SK-N-SH treated with all-trans-retinoic acid at 6 μM for 48 hours (cell line): ENCODE measurements at regions not wholly inside any gene's neighbourhood (a gene's known extent, or its start where the extent isn't known, plus 50 kb on each side); places are given as distances from the start of the nearest gene placed in this dataset.
A peak's percentile ranks its signal among the peaks of the same experiment; 100 is the strongest.

Experiments used
- ATAC-seq: fragments of 200-7000 bp; cut with Tn5 transposase; 3 replicates; pipeline ENCODE4 v1.9.1; 2020; ENCODE audit warnings: mild to moderate bottlenecking, moderate library complexity
- ARNTL ChIP-seq: fragments of 450-650 bp; formaldehyde crosslinking; IDR thresholded peaks from 2 replicates; pipeline ENCODE4 v1.5.0; 2020; ENCODE audit warnings: low read depth, mild to moderate bottlenecking, moderate library complexity, borderline replicate concordance
- BACH2 ChIP-seq: fragments of 250-450 bp; sonication (Bioruptor Pico); IDR thresholded peaks from 2 replicates; pipeline ENCODE4 v1.9.0; 2021; ENCODE audit warnings: mild to moderate bottlenecking, borderline replicate concordance
- CSDC2 ChIP-seq: fragments of 250-450 bp; sonication (Bioruptor Pico); IDR thresholded peaks from 2 replicates; pipeline ENCODE4 v1.5.0; 2020; ENCODE audit warnings: mild to moderate bottlenecking, moderate library complexity
- ISL1 ChIP-seq: fragments of 250-450 bp; sonication (Bioruptor Pico); IDR thresholded peaks from 2 replicates; pipeline ENCODE4 v2.1.2; 2022; ENCODE audit warnings: mild to moderate bottlenecking, moderate library complexity
- OSR1 ChIP-seq: fragments of 250-450 bp; sonication (Bioruptor Pico); IDR thresholded peaks from 2 replicates; pipeline ENCODE4 v1.8.0; 2022; ENCODE audit warnings: moderate library complexity, mild to moderate bottlenecking, inconsistent platforms
- PPARA ChIP-seq: fragments of 250-450 bp; sonication (Bioruptor Pico); IDR thresholded peaks from 2 replicates; pipeline ENCODE4 v1.5.0; 2020; ENCODE audit warnings: mild to moderate bottlenecking, borderline replicate concordance
- RARB ChIP-seq: fragments of 250-450 bp; sonication (Bioruptor Pico); IDR thresholded peaks from 2 replicates; pipeline ENCODE4 v1.8.0; 2021; ENCODE audit warnings: mild to moderate bottlenecking, moderate library complexity
- SNAI2 ChIP-seq: fragments of 250-450 bp; sonication (Bioruptor Pico); IDR thresholded peaks from 2 replicates; pipeline ENCODE4 v1.5.0; 2020; ENCODE audit warnings: mild to moderate bottlenecking, moderate library complexity
- TCF4 ChIP-seq: fragments of 250-450 bp; sonication (Bioruptor Pico); IDR thresholded peaks from 2 replicates; pipeline ENCODE4 v1.8.0; 2021; ENCODE audit warnings: mild to moderate bottlenecking, moderate library complexity, borderline replicate concordance
- TOX ChIP-seq: fragments of 250-450 bp; sonication (Bioruptor Pico); IDR thresholded peaks from 2 replicates; pipeline ENCODE4 v1.8.0; 2021; ENCODE audit warnings: mild to moderate bottlenecking, moderate library complexity, borderline replicate concordance
- ZC3H10 ChIP-seq: fragments of 250-450 bp; sonication (Bioruptor Pico); IDR thresholded peaks from 2 replicates; pipeline ENCODE4 v1.5.1; 2021; ENCODE audit warnings: mild to moderate bottlenecking, moderate library complexity
- ZFP3 ChIP-seq: fragments of 250-450 bp; sonication (Bioruptor Pico); IDR thresholded peaks from 2 replicates; pipeline ENCODE4 v1.5.0; 2020; ENCODE audit warnings: mild to moderate bottlenecking, moderate library complexity
- ZFP30 ChIP-seq: fragments of 450-650 bp; formaldehyde crosslinking; IDR thresholded peaks from 2 replicates; pipeline ENCODE4 v1.5.0; 2022; ENCODE audit warnings: mild to moderate bottlenecking, moderate library complexity
- ZNF70 ChIP-seq: fragments of 450-650 bp; formaldehyde crosslinking; IDR thresholded peaks from 2 replicates; pipeline ENCODE4 v1.5.0; 2020; ENCODE audit warnings: mild to moderate bottlenecking, moderate library complexity
- ZNF8 ChIP-seq: fragments of 450-650 bp; formaldehyde crosslinking; IDR thresholded peaks from 2 replicates; pipeline ENCODE4 v1.5.0; 2020; ENCODE audit warnings: mild to moderate bottlenecking, moderate library complexity
- TF ChIP-seq, protein P1 (sequence below): fragments of 250-450 bp; sonication (Bioruptor Pico); IDR thresholded peaks from 2 replicates; pipeline ENCODE4 v1.5.1; 2021; ENCODE audit warnings: mild to moderate bottlenecking, moderate library complexity
- TF ChIP-seq, protein P2 (sequence below): fragments of 250-450 bp; sonication (Bioruptor Pico); IDR thresholded peaks from 2 replicates; pipeline ENCODE4 v1.8.0; 2021; ENCODE audit warnings: low read depth, mild to moderate bottlenecking, moderate library complexity, borderline replicate concordance
- TF ChIP-seq, protein P3 (sequence below): fragments of 250-450 bp; sonication (Bioruptor Pico); IDR thresholded peaks from 2 replicates; pipeline ENCODE4 v1.5.0; 2020; ENCODE audit warnings: mild to moderate bottlenecking, moderate library complexity

DNA sequence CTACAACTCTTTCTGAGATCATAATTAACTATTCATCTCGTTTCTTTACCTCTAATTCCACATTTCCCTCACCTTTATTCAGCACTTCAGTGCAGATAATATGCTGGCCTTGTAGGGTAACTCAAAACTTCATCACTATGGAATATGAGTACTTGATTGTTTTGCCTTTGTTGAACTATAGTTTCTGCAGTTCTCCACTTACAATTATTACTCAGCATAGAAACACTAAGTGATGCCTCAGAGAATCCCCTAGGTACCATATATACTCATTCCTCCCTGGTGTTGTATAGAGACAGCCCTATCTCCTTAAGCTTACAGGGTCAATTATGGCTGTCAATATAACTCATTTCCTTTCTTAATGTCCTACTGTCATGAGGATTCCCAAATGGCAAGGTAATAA, 380.6 kb upstream of the RBMS3 start:
- TF ChIP-seq, protein P1, sequence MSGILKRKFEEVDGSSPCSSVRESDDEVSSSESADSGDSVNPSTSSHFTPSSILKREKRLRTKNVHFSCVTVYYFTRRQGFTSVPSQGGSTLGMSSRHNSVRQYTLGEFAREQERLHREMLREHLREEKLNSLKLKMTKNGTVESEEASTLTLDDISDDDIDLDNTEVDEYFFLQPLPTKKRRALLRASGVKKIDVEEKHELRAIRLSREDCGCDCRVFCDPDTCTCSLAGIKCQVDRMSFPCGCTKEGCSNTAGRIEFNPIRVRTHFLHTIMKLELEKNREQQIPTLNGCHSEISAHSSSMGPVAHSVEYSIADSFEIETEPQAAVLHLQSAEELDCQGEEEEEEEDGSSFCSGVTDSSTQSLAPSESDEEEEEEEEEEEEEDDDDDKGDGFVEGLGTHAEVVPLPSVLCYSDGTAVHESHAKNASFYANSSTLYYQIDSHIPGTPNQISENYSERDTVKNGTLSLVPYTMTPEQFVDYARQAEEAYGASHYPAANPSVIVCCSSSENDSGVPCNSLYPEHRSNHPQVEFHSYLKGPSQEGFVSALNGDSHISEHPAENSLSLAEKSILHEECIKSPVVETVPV (CRISPR knock-in tag): no peak
- no peak for TF ChIP-seq ZC3H10 (CRISPR knock-in tag)
- TF ChIP-seq RARB (CRISPR knock-in tag): no peak
- TF ChIP-seq BACH2 (CRISPR knock-in tag): no peak
- TF ChIP-seq, protein P2, sequence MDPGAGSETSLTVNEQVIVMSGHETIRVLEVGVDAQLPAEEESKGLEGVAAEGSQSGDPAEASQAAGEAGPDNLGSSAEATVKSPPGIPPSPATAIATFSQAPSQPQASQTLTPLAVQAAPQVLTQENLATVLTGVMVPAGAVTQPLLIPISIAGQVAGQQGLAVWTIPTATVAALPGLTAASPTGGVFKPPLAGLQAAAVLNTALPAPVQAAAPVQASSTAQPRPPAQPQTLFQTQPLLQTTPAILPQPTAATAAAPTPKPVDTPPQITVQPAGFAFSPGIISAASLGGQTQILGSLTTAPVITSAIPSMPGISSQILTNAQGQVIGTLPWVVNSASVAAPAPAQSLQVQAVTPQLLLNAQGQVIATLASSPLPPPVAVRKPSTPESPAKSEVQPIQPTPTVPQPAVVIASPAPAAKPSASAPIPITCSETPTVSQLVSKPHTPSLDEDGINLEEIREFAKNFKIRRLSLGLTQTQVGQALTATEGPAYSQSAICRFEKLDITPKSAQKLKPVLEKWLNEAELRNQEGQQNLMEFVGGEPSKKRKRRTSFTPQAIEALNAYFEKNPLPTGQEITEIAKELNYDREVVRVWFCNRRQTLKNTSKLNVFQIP (CRISPR knock-in tag): no peak
- no peak for TF ChIP-seq TCF4 (CRISPR knock-in tag)
- no peak for TF ChIP-seq ARNTL

DNA sequence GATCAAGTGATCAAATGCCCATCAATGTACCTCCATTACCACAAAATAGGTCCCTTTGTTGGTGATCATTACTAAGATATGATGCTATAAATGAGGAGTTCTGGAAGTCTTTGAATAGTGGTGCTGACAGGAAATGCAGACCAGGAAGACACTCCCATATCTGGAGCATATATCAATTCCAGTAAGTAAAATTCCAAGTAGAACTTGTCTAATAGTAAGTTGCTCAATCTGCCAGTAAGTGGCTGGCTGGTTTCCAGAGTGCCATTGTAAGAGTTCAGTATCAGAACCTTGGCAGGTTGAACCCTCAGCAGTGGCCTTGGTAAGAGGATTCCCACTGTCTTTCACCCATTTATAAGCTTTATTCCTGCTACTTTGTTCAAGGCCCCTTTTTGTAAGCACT, 379.9 kb upstream of the RBMS3 start:
- TF ChIP-seq OSR1 (CRISPR knock-in tag) (no peak), PPARA (no peak), ZFP3 (CRISPR knock-in tag) (peak; percentile 77; the same call in 1 of the 2 replicates), ISL1 (CRISPR knock-in tag) (peak; percentile 96), ZC3H10 (CRISPR knock-in tag) (no peak)
- no peak; the same call in 2 of the 3 replicates for ATAC-seq

More for the DNA sequence above, 380.6 kb upstream of the RBMS3 start:
- ATAC-seq: no peak

DNA sequence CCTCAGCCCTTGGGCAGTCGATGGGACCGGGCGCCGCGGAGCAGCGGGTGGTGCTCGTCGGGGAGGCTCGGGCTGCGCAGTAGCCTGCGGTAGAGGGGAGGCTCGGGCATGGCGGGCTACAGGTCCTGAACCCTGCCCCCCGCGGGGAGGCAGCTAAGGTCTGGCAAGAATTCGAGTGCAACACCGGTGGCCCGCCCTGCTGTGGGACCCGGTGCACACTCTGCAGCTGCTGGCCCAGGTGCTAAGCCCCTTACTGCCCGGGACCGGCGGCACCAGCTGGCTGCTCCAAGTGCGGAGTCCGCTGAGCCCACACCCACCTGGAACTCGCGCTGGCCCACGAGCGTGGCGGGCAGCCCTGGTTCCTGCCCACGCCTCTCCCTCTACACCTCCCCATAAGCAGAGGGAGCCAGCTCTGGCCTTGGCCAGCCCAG, 377.7 kb upstream of the RBMS3 start:
- ATAC-seq: no peak
- TF ChIP-seq, protein P1 (CRISPR knock-in tag): no peak
- TF ChIP-seq SNAI2 (CRISPR knock-in tag): no peak
- TF ChIP-seq ZFP3 (CRISPR knock-in tag): no peak
- no peak for TF ChIP-seq TOX (CRISPR knock-in tag)
- TF ChIP-seq, protein P3, sequence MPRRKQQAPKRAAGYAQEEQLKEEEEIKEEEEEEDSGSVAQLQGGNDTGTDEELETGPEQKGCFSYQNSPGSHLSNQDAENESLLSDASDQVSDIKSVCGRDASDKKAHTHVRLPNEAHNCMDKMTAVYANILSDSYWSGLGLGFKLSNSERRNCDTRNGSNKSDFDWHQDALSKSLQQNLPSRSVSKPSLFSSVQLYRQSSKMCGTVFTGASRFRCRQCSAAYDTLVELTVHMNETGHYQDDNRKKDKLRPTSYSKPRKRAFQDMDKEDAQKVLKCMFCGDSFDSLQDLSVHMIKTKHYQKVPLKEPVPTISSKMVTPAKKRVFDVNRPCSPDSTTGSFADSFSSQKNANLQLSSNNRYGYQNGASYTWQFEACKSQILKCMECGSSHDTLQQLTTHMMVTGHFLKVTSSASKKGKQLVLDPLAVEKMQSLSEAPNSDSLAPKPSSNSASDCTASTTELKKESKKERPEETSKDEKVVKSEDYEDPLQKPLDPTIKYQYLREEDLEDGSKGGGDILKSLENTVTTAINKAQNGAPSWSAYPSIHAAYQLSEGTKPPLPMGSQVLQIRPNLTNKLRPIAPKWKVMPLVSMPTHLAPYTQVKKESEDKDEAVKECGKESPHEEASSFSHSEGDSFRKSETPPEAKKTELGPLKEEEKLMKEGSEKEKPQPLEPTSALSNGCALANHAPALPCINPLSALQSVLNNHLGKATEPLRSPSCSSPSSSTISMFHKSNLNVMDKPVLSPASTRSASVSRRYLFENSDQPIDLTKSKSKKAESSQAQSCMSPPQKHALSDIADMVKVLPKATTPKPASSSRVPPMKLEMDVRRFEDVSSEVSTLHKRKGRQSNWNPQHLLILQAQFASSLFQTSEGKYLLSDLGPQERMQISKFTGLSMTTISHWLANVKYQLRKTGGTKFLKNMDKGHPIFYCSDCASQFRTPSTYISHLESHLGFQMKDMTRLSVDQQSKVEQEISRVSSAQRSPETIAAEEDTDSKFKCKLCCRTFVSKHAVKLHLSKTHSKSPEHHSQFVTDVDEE (CRISPR knock-in tag): no peak

DNA sequence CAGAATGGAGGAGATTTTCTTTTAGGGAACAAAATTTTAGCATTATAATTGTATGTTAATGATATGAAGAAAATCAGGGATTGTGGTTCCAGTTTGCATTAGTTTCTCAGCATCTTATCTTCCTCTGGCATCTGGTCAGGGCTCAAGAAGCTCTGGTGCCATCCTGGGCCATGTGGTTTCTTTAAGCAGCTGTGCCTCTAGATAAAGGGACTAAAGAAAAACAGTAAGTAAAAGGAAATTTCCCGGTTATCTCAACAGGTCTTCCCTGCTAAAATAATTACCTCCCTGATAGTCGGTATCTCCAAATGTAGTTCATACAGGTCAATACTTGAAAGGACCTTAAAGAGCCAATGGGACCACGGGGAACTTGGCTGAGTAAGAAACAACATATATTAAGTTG, 375.1 kb upstream of the RBMS3 start:
- TF ChIP-seq ZNF8: 0 out of 2 replicates have a peak, but pooled peaks have one; percentile 24
- TF ChIP-seq ISL1 (CRISPR knock-in tag): peak; percentile 29; the same call in 1 of the 2 replicates
- no peak for TF ChIP-seq SNAI2 (CRISPR knock-in tag)
- no peak for TF ChIP-seq PPARA
- TF ChIP-seq, protein P3 (CRISPR knock-in tag): no peak
- no peak for TF ChIP-seq ZFP30 (CRISPR knock-in tag)
- TF ChIP-seq OSR1 (CRISPR knock-in tag): no peak
- no peak for TF ChIP-seq ZNF70
- TF ChIP-seq, protein P1 (CRISPR knock-in tag): no peak
- TF ChIP-seq TCF4 (CRISPR knock-in tag): peak; percentile 58
- no peak for TF ChIP-seq ZC3H10 (CRISPR knock-in tag)
- TF ChIP-seq BACH2 (CRISPR knock-in tag): no peak
- no peak for TF ChIP-seq CSDC2
- no peak for ATAC-seq
